Suprapubic skin (tissue), 4 donors: ENCODE measurements at regions not wholly inside any gene's neighbourhood (a gene's known extent, or its start where the extent isn't known, plus 50 kb on each side); places are given as distances from the start of the nearest gene placed in this dataset.

ENCODE experiments used
- CTCF ChIP-seq, 2 donors: fragments of 200-600 bp in 1 of 2; fragments of 450-650 bp in 1 of 2; sonication (generic) in 1 of 2; IDR thresholded peaks; one replicate each; pipeline ENCODE4 v1.5.1; 2016 to 2019; ENCODE audit warnings: antibody characterized with exemption in 2 of 2, mild to moderate bottlenecking in 1 of 2, moderate library complexity in 1 of 2
- POLR2A ChIP-seq, 2 donors: fragments of 450-650 bp; IDR thresholded peaks; one replicate each; pipeline ENCODE4 v1.6.1; 2017; ENCODE audit warnings: antibody characterized with exemption in 2 of 2, mild to moderate bottlenecking in 2 of 2, moderate library complexity in 2 of 2
- POLR2AphosphoS5 ChIP-seq, 3 donors: sonication (generic); formaldehyde crosslinking; IDR thresholded peaks; one replicate each; pipeline ENCODE4 v1.6.1; 2017; ENCODE audit warnings: antibody characterized with exemption in 3 of 3

GRCh38 chr17:65307081-65307960, 170.2 kb downstream of the RGS9 start:
- TF ChIP-seq CTCF (IDR thresholded peaks at IDR 0.05) (no peak), POLR2A (IDR thresholded peaks at IDR 0.05) (no peak), POLR2AphosphoS5 (IDR thresholded peaks at IDR 0.05) (no peak)
